ENCODE measurements at regions not wholly inside any gene's neighbourhood (a gene's known extent, or its start where the extent isn't known, plus 50 kb on each side); places are given as distances from the start of the nearest gene placed in this dataset.

DNA sequence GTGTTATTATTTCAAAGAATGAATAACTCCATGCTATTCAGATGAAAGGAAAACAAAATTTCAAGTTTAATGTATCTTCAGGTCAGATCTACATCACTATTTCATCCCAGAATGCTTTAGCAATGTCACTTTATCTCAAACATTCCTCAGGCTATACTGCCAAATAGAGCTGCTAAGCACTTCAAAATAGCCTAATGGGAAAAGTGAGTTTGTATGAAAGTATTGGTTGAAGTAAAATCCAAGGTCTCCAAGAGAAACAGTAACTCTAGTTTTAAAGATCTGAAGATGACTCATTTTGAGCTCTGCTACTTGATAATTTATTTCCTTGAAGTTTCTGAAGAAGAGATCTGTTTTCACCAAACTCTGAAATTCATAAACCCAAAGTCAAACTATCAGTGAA is 466.2 kb upstream of the FOXG1 start:
- H3K4me3 ChIP-seq, result no peak overlapping the region
- no peak overlapping the region for H3K27ac ChIP-seq
- no peaks in the 10 kb centered on the region for H3K9me3 ChIP-seq
- TF ChIP-seq, protein P1, sequence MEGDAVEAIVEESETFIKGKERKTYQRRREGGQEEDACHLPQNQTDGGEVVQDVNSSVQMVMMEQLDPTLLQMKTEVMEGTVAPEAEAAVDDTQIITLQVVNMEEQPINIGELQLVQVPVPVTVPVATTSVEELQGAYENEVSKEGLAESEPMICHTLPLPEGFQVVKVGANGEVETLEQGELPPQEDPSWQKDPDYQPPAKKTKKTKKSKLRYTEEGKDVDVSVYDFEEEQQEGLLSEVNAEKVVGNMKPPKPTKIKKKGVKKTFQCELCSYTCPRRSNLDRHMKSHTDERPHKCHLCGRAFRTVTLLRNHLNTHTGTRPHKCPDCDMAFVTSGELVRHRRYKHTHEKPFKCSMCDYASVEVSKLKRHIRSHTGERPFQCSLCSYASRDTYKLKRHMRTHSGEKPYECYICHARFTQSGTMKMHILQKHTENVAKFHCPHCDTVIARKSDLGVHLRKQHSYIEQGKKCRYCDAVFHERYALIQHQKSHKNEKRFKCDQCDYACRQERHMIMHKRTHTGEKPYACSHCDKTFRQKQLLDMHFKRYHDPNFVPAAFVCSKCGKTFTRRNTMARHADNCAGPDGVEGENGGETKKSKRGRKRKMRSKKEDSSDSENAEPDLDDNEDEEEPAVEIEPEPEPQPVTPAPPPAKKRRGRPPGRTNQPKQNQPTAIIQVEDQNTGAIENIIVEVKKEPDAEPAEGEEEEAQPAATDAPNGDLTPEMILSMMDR (IDR thresholded peaks at IDR 0.05), result no peak
- TF ChIP-seq POLR2AphosphoS5 (IDR thresholded peaks at IDR 0.05) (no peak), POLR2A (IDR thresholded peaks at IDR 0.05) (no peak), EP300 (IDR thresholded peaks at IDR 0.05; ENCODE audit: low read depth) (no peak)
- no peaks in the 10 kb centered on the region for H3K27me3 ChIP-seq
- H3K4me1 ChIP-seq, result no peaks in the 10 kb centered on the region
- intact Hi-C loops (cut with DNase I; ENCODE audit: low total_unique reads), result no loop called here
- in situ Hi-C loops (cut with MboI; ENCODE audit: low pct_ligation_motif_present in 1 of 4, low pct_unique_long_range_greater_than_20kb in 1 of 4, low sequenced_read_pairs in 3 of 4), result no loop called here
- DNase-seq, result no peak
- H3K36me3 ChIP-seq, result no peaks in the 10 kb centered on the region

- no peak for TF ChIP-seq POLR2AphosphoS5 (IDR thresholded peaks at IDR 0.05)
- 91 to 100% methylated on average over 2 to 4 of the region's 4 CpGs for WGBS, 2 donors (ENCODE audit: low coverage in 1 of 2)
- in situ Hi-C loops (cut with MboI; ENCODE audit: low pct_ligation_motif_present in 1 of 4, low pct_unique_long_range_greater_than_20kb in 1 of 4, low sequenced_read_pairs in 3 of 4) (no loop called here), intact Hi-C loops (cut with DNase I; ENCODE audit: low total_unique reads) (no loop called here)
- no peak overlapping the region for H3K27ac ChIP-seq
- H3K9me3 ChIP-seq, result no peaks in the 10 kb centered on the region
- no peaks in the 10 kb centered on the region for H3K4me1 ChIP-seq
- DNase-seq, result no peak
- H3K27me3 ChIP-seq, result no peaks in the 10 kb centered on the region
- H3K36me3 ChIP-seq, result no peaks in the 10 kb centered on the region
- no peak overlapping the region for H3K4me3 ChIP-seq
Observed at GRCh38 chr14:28301179-28301578, 465.4 kb upstream of the FOXG1 start.

- H3K36me3 ChIP-seq, result no peaks in the 10 kb centered on the region
- WGBS, 2 donors (ENCODE audit: low coverage in 1 of 2), result 45 to 53% methylated on average over 1 of the region's 1 CpG
- H3K9me3 ChIP-seq, result no peaks in the 10 kb centered on the region
- no peaks in the 10 kb centered on the region for H3K27me3 ChIP-seq
- TF ChIP-seq EP300 (IDR thresholded peaks at IDR 0.05; ENCODE audit: low read depth) (no peak), POLR2AphosphoS5 (IDR thresholded peaks at IDR 0.05) (no peak), POLR2A (IDR thresholded peaks at IDR 0.05) (no peak)
- TF ChIP-seq, protein P1 (IDR thresholded peaks at IDR 0.05), result no peak
- H3K4me1 ChIP-seq, result no peaks in the 10 kb centered on the region
- no peak for DNase-seq
- H3K27ac ChIP-seq, result no peak overlapping the region
- intact Hi-C loops (cut with DNase I; ENCODE audit: low total_unique reads) (no loop called here), in situ Hi-C loops (cut with MboI; ENCODE audit: low pct_ligation_motif_present in 1 of 4, low pct_unique_long_range_greater_than_20kb in 1 of 4, low sequenced_read_pairs in 3 of 4) (no loop called here)
- H3K4me3 ChIP-seq, result no peak overlapping the region
Observed at GRCh38 chr14:28303248-28303647, 463.3 kb upstream of the FOXG1 start.

DNA sequence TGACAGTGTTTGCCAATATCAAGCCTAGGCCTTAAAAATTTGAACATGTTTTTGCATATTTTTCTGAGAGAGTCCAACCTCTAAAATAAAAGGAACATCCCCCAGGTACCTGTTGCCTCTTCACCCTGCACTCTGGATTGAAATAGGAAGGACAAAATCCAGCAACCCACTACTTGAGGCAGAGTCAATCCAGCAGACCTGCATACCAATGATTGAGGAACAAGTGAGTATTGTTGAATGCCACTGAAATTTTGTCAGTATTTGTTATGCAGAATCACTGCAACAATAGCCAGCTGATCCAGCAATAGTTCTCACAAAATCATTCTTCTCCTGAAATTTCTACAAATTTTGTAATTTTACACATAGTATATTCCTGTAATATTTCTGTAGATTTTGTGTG is 460.6 kb upstream of the FOXG1 start:
- no peak overlapping the region for H3K4me3 ChIP-seq
- intact Hi-C loops (cut with DNase I; ENCODE audit: low total_unique reads) (no loop called here), in situ Hi-C loops (cut with MboI; ENCODE audit: low pct_ligation_motif_present in 1 of 4, low pct_unique_long_range_greater_than_20kb in 1 of 4, low sequenced_read_pairs in 3 of 4) (no loop called here)
- TF ChIP-seq POLR2A (IDR thresholded peaks at IDR 0.05) (no peak), POLR2AphosphoS5 (IDR thresholded peaks at IDR 0.05) (no peak), EP300 (IDR thresholded peaks at IDR 0.05; ENCODE audit: low read depth) (no peak)
- TF ChIP-seq, protein P1 (IDR thresholded peaks at IDR 0.05), result no peak
- DNase-seq, result no peak
- H3K9me3 ChIP-seq, result no peaks in the 10 kb centered on the region
- no peaks in the 10 kb centered on the region for H3K36me3 ChIP-seq
- H3K27me3 ChIP-seq, result no peaks in the 10 kb centered on the region
- H3K4me1 ChIP-seq, result no peaks in the 10 kb centered on the region
- H3K27ac ChIP-seq, result no peak overlapping the region

GRCh38 chr14:28307506-28307905 is 459.1 kb upstream of the FOXG1 start:
- in situ Hi-C loops (cut with MboI; ENCODE audit: low pct_ligation_motif_present in 1 of 4, low pct_unique_long_range_greater_than_20kb in 1 of 4, low sequenced_read_pairs in 3 of 4), result no loop called here

More at GRCh38 chr14:28307506-28307905, 459.1 kb upstream of the FOXG1 start:
- Histone ChIP-seq H3K4me3 (no peak overlapping the region), H3K36me3 (no peaks in the 10 kb centered on the region), H3K27me3 (no peaks in the 10 kb centered on the region), H3K9me3 (no peaks in the 10 kb centered on the region), H3K27ac (no peak overlapping the region), H3K4me1 (no peaks in the 10 kb centered on the region)
- no peak for DNase-seq
- intact Hi-C loops (cut with DNase I; ENCODE audit: low total_unique reads), result no loop called here
- WGBS, 2 donors (ENCODE audit: low coverage in 1 of 2), result 53 to 75% methylated on average over 1 of the region's 1 CpG
- TF ChIP-seq POLR2AphosphoS5 (IDR thresholded peaks at IDR 0.05) (no peak), POLR2A (IDR thresholded peaks at IDR 0.05) (no peak), EP300 (IDR thresholded peaks at IDR 0.05; ENCODE audit: low read depth) (no peak)
- TF ChIP-seq, protein P1 (IDR thresholded peaks at IDR 0.05), result no peak
